H1 (cell line): ENCODE measurements at regions not wholly inside any gene's neighbourhood (a gene's known extent, or its start where the extent isn't known, plus 50 kb on each side); places are given as distances from the start of the nearest gene placed in this dataset.

Source experiments
- CTCF ChIA-PET: fragments of 300-600 bp; sonication (Branson Sonifier 250); formaldehyde crosslinking; loops from one replicate; lab custom pipeline; 2021; ENCODE audit not compliant: partially characterized antibody; lab: Charles Lee
- POLR2A ChIA-PET: fragments of 300-600 bp; sonication (Branson Sonifier 250); formaldehyde crosslinking; loops from one replicate; lab custom pipeline; 2021; ENCODE audit warnings: inconsistent platforms; ENCODE audit not compliant: partially characterized antibody; lab: Charles Lee
- DNase-seq, 2 experiments: peaks; one replicate each; pipeline versions ENCODE4 v3.0.0 to v3.0.0-alpha.2; 2010 to 2022; ENCODE audit warnings: low spot score in 2 of 2, low read depth in 1 of 2, mixed read lengths in 1 of 2
- FAIRE-seq: peaks from 2 replicates; lab custom pipeline; 2011; peaks lifted over from hg19 to GRCh38; lab: Jason Lieb, UNC
- H2AFZ ChIP-seq: 2 replicates; pipeline ENCODE4 v1.8.1; 2012; ENCODE audit warnings: low read length, inconsistent platforms
- H2AK5ac ChIP-seq: 2 replicates; pipeline ENCODE4 v1.6.1; 2013; ENCODE audit warnings: low read depth, low read length
- H2BK120ac ChIP-seq: replicated peaks from 2 replicates; pipeline ENCODE3; 2013; ENCODE audit warnings: low read depth, low read length, inconsistent platforms
- H2BK12ac ChIP-seq: 2 replicates; pipeline ENCODE4 v1.6.1; 2013; ENCODE audit warnings: low read depth, low read length
- H2BK15ac ChIP-seq: 2 replicates; pipeline ENCODE4 v1.6.1; 2013; ENCODE audit warnings: low read length
- H2BK20ac ChIP-seq: 2 replicates; pipeline ENCODE4 v1.6.1; 2013; ENCODE audit warnings: low read length
- H2BK5ac ChIP-seq: 2 replicates; pipeline ENCODE4 v1.6.1; 2013; ENCODE audit warnings: low read depth, low read length
- H3K14ac ChIP-seq: 2 replicates; pipeline ENCODE4 v1.6.1; 2013; ENCODE audit warnings: inconsistent platforms; ENCODE audit not compliant: insufficient read length
- H3K18ac ChIP-seq: 2 replicates; pipeline ENCODE4 v1.6.1; 2013; ENCODE audit warnings: low read length; ENCODE audit errors: extremely low read depth
- H3K23ac ChIP-seq: 2 replicates; pipeline ENCODE4 v1.6.1; 2013; ENCODE audit warnings: inconsistent platforms; ENCODE audit not compliant: insufficient read length
- H3K23me2 ChIP-seq: 2 replicates; pipeline ENCODE4 v1.6.1; 2013; ENCODE audit warnings: low read depth, low read length
- H3K27ac ChIP-seq: 2 replicates; pipeline ENCODE4 v1.6.1; 2011; ENCODE audit warnings: low read depth, low read length, inconsistent platforms
- H3K27me3 ChIP-seq, 4 experiments: replicated peaks in 1 of 4; 1 replicate in 1 of 4; 2 replicates in 3 of 4; pipeline versions ENCODE4 v1.6.1 to v1.8.1; 2011 to 2013; ENCODE audit warnings: low read length in 3 of 4, mild to moderate bottlenecking in 3 of 4, inconsistent platforms in 2 of 4, mixed read lengths in 2 of 4, moderate library complexity in 1 of 4; ENCODE audit not compliant: control insufficient read depth in 3 of 4, insufficient read depth in 3 of 4; ENCODE audit errors: extremely low read depth in 1 of 4
- H3K36me3 ChIP-seq, 4 experiments: 2 replicates each; pipeline versions ENCODE4 v1.6.1 to v1.8.1; 2011 to 2013; ENCODE audit warnings: mild to moderate bottlenecking in 4 of 4, low read length in 3 of 4, moderate library complexity in 2 of 4, control low read depth in 1 of 4, inconsistent platforms in 1 of 4; ENCODE audit not compliant: insufficient read depth in 4 of 4, control insufficient read depth in 2 of 4
- H3K4ac ChIP-seq: replicated peaks from 2 replicates; pipeline ENCODE3; 2013; ENCODE audit warnings: low read length, low read depth, mixed read lengths, inconsistent platforms; ENCODE audit not compliant: insufficient read length
- H3K4me1 ChIP-seq, 4 experiments: replicated peaks in 1 of 4; 1 replicate in 1 of 4; 2 replicates in 3 of 4; pipeline versions ENCODE4 v1.6.1 to v1.8.1; 2011 to 2013; ENCODE audit warnings: low read length in 3 of 4, inconsistent platforms in 2 of 4, mixed read lengths in 1 of 4; ENCODE audit not compliant: insufficient read depth in 4 of 4, control insufficient read depth in 3 of 4
- H3K4me2 ChIP-seq, 2 experiments: 2 replicates each; pipeline versions ENCODE4 v1.6.1 to v1.8.1; 2011 to 2013; ENCODE audit warnings: low read depth in 2 of 2, low read length in 2 of 2, control low read depth in 1 of 2, inconsistent platforms in 1 of 2, mild to moderate bottlenecking in 1 of 2; ENCODE audit not compliant: insufficient read depth in 1 of 2
- H3K4me3 ChIP-seq, 4 experiments: fragments of 200-600, 300-600 bp in 1 of 4; sonication (generic), shearing (Covaris generic), sonication (Bioruptor Twin) in 1 of 4; 2 replicates each; pipeline versions ENCODE4 v1.5.1 to v1.8.1; 2011 to 2016; ENCODE audit warnings: low read length in 4 of 4, low read depth in 3 of 4, control low read depth in 2 of 4, inconsistent platforms in 2 of 4, mild to moderate bottlenecking in 2 of 4, mixed read lengths in 1 of 4, moderate library complexity in 1 of 4; ENCODE audit not compliant: insufficient read depth in 2 of 4; ENCODE audit errors: extremely low read depth in 1 of 4
- H3K56ac ChIP-seq: replicated peaks from 2 replicates; pipeline ENCODE3; 2013; ENCODE audit warnings: low read depth, mild to moderate bottlenecking, mixed read lengths, low read length, inconsistent platforms; ENCODE audit not compliant: insufficient read length
- H3K79me1 ChIP-seq: 2 replicates; pipeline ENCODE4 v1.6.1; 2013; ENCODE audit warnings: low read depth, low read length, control low read depth
- H3K79me2 ChIP-seq, 2 experiments: 2 replicates each; pipeline versions ENCODE4 v1.6.1 to v1.8.1; 2012 to 2013; ENCODE audit warnings: low read length in 2 of 2, mild to moderate bottlenecking in 2 of 2, inconsistent platforms in 1 of 2; ENCODE audit not compliant: insufficient read depth in 2 of 2, control insufficient read depth in 1 of 2
- H3K9ac ChIP-seq, 4 experiments: replicated peaks in 1 of 4; 1 replicate in 1 of 4; 2 replicates in 3 of 4; pipeline versions ENCODE4 v1.6.1 to v1.8.1; 2011 to 2013; ENCODE audit warnings: low read depth in 3 of 4, low read length in 3 of 4, control low read depth in 2 of 4, mild to moderate bottlenecking in 2 of 4, moderate library complexity in 2 of 4, inconsistent platforms in 1 of 4; ENCODE audit errors: extremely low read depth in 1 of 4
- H3K9me3 ChIP-seq, 2 experiments: 2 replicates each; pipeline versions ENCODE4 v1.6.1 to v1.8.1; 2012 to 2013; ENCODE audit warnings: mild to moderate bottlenecking in 2 of 2, moderate library complexity in 2 of 2, control low read depth in 1 of 2, inconsistent platforms in 1 of 2, low read depth in 1 of 2, low read length in 1 of 2, mixed read lengths in 1 of 2; ENCODE audit not compliant: insufficient read depth in 2 of 2
- H4K20me1 ChIP-seq, 2 experiments: replicated peaks in 1 of 2; 2 replicates each; pipeline versions ENCODE3 to v1.8.1; 2011 to 2013; ENCODE audit warnings: inconsistent platforms in 2 of 2, low read length in 2 of 2, mild to moderate bottlenecking in 1 of 2; ENCODE audit not compliant: insufficient read depth in 2 of 2, control insufficient read depth in 1 of 2
- H4K5ac ChIP-seq: 2 replicates; pipeline ENCODE4 v1.6.1; 2013; ENCODE audit warnings: low read length, low read depth, mixed read lengths, inconsistent platforms; ENCODE audit not compliant: insufficient read length
- H4K8ac ChIP-seq: 2 replicates; pipeline ENCODE4 v1.8.0; 2013; ENCODE audit warnings: mild to moderate bottlenecking, moderate library complexity, low read length, inconsistent platforms; ENCODE audit not compliant: insufficient read depth; ENCODE audit errors: extremely low read depth
- H4K91ac ChIP-seq: replicated peaks from 2 replicates; pipeline ENCODE3; 2013; ENCODE audit warnings: low read length, mixed read lengths, inconsistent platforms; ENCODE audit not compliant: insufficient read length
- WGBS, 2 experiments: shearing (Covaris generic) in 1 of 2; methylation state at CpG; one replicate each; pipeline versions ENCODE4 v1.1.6 to v1.1.7; 2013 to 2015; ENCODE audit warnings: low lambda C conversion rate in 2 of 2, mixed read lengths in 2 of 2, inconsistent platforms in 1 of 2, low coverage in 1 of 2, missing lambda C conversion rate in 1 of 2; ENCODE audit not compliant: insufficient replicate concordance in 2 of 2, insufficient coverage in 1 of 2, insufficient read length in 1 of 2; ENCODE audit errors: extremely low coverage in 1 of 2, missing lambda C conversion rate in 1 of 2; 5-methylcytosine and 5-hydroxymethylcytosine counted together
- TF ChIP-seq, protein P1 (sequence below): IDR thresholded peaks from 2 replicates; pipeline ENCODE4 v1.6.1; 2011; ENCODE audit warnings: low read depth, mild to moderate bottlenecking, low read length; ENCODE audit not compliant: insufficient read depth

DNA sequence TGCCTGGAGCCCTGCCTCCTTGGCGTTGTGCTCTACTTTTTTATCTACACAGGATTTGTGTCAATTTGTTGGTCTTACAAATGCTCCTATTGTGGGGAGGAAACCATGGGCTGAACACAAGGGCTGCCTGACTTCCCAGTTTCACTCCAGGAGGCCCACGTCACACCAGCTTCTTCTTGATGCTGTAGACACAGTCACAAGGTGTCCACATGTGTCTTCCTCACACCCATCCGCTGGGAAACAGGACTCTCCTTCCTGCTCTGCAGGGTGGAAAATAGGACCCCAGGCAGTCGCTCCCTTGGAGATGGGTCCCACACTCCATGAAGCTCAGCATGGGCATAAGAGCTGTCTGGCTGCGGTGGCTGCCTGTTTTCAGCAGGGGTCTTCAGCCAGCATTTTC lies 468.2 kb downstream of the EPHA4 start:
- no peaks in the 10 kb centered on the region for H3K4me1 ChIP-seq
- H3K23ac ChIP-seq = no peak overlapping the region
- no peak overlapping the region for H3K14ac ChIP-seq
- no peak overlapping the region for H2BK5ac ChIP-seq
- TF ChIP-seq, protein P1, sequence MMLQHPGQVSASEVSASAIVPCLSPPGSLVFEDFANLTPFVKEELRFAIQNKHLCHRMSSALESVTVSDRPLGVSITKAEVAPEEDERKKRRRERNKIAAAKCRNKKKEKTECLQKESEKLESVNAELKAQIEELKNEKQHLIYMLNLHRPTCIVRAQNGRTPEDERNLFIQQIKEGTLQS = no peak
- TF ChIP-seq, all 59 proteins: peak for 0
- no peak overlapping the region for H4K5ac ChIP-seq
- H3K36me3 ChIP-seq = no peaks in the 10 kb centered on the region
- H4K8ac ChIP-seq = peak overlapping the region; percentile 28; the same call in 1 of the 2 replicates
- POLR2A ChIA-PET = no interaction called here
- no peak overlapping the region for H2AK5ac ChIP-seq
- H3K27me3 ChIP-seq = no peaks in the 10 kb centered on the region
- H2BK12ac ChIP-seq = 0 out of 2 replicates have a peak overlapping the region, but pooled peaks have one; percentile 14
- H2BK15ac ChIP-seq = 0 out of 2 replicates have a peak overlapping the region, but pooled peaks have one; percentile 8
- H2AFZ ChIP-seq = no peak overlapping the region
- H3K4me3 ChIP-seq = no peak overlapping the region
- H3K4ac ChIP-seq = no peak overlapping the region
- no peak for DNase-seq
- H3K4me2 ChIP-seq = no peak overlapping the region
- no peak overlapping the region for H3K18ac ChIP-seq
- no peaks in the 10 kb centered on the region for H3K79me2 ChIP-seq
- H3K9me3 ChIP-seq = no peaks in the 10 kb centered on the region
- H3K79me1 ChIP-seq = no peaks in the 10 kb centered on the region
- H2BK20ac ChIP-seq = no peak overlapping the region
- CTCF ChIA-PET = interaction anchor here (0.9 to 1.2 kb wide), 3 partner anchors 10 to 419 kb away, joined by 3 to 4 read pairs (median 3); no protein-coding TSS in a partner anchor
- no peaks in the 10 kb centered on the region for H3K23me2 ChIP-seq
- H3K56ac ChIP-seq = no peak overlapping the region
- H2BK120ac ChIP-seq = no peak overlapping the region
- FAIRE-seq = no peak
- H4K91ac ChIP-seq = no peak overlapping the region
- 91% methylated on average over 5 of the region's 5 CpGs; no CpG with 5 or more reads in 1 of the 2 experiments for WGBS, 2 experiments
- H3K9ac ChIP-seq = no peak overlapping the region
- no peaks in the 10 kb centered on the region for H4K20me1 ChIP-seq
- H3K27ac ChIP-seq = no peak overlapping the region
